PC-9 (cell line): ENCODE measurements at regions not wholly inside any gene's neighbourhood (a gene's known extent, or its start where the extent isn't known, plus 50 kb on each side); places are given as distances from the start of the nearest gene placed in this dataset.

ENCODE experiments used
- EZH2 ChIP-seq: fragments of 200-600 bp; sonication (generic); IDR thresholded peaks from 2 replicates; pipeline ENCODE4 v1.8.0; 2017; ENCODE audit warnings: antibody characterized with exemption, low read depth
- TF ChIP-seq, protein P1 (sequence below): fragments of 200-600 bp; sonication (generic); conservative IDR thresholded peaks from 2 replicates; pipeline ENCODE4 v1.6.1; 2017; ENCODE audit warnings: mixed run types, antibody characterized with exemption, mild to moderate bottlenecking, moderate library complexity

DNA sequence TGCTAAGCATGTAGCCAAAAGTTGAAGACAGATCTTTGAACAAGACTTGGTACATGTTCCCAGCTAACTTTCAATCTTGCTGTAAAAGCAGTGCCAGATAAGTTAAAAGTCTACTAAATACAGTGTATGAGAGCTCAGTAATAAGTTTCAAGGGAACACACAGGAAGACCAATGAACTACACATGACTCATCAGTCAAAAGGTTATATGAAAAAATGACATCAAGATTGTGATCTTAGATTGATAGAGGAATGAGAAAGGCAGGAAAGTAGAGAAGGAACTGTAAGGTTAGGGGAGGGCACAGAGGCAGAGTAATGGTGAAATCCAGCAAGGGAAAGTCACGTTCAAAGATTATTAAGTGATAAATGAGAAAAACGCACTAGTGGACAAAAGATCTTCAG is 249.9 kb upstream of the FLRT2 start:
- TF ChIP-seq, protein P1, sequence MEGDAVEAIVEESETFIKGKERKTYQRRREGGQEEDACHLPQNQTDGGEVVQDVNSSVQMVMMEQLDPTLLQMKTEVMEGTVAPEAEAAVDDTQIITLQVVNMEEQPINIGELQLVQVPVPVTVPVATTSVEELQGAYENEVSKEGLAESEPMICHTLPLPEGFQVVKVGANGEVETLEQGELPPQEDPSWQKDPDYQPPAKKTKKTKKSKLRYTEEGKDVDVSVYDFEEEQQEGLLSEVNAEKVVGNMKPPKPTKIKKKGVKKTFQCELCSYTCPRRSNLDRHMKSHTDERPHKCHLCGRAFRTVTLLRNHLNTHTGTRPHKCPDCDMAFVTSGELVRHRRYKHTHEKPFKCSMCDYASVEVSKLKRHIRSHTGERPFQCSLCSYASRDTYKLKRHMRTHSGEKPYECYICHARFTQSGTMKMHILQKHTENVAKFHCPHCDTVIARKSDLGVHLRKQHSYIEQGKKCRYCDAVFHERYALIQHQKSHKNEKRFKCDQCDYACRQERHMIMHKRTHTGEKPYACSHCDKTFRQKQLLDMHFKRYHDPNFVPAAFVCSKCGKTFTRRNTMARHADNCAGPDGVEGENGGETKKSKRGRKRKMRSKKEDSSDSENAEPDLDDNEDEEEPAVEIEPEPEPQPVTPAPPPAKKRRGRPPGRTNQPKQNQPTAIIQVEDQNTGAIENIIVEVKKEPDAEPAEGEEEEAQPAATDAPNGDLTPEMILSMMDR = no peak
- no peak for TF ChIP-seq EZH2
